ENCODE measurements at regions not wholly inside any gene's neighbourhood (a gene's known extent, or its start where the extent isn't known, plus 50 kb on each side); places are given as distances from the start of the nearest gene placed in this dataset.

DNA sequence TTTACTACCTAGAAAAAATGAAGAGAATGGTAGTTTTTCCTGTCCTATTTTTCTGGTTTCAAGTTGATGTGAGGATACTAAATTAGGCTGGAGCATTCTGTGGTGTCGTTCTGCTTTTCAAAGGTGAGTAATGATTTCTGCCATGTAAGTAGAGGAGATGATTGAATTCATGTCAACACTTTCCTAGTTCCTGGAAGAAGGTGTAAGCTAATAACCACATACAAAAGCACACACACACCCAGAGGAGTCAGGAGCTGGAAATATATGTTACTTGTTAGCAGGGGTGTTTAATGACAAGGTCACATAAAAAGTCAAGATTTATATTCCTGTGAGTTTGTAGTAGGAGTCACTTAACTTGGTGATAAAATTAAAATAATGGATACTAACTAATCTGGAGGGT, 172.1 kb downstream of the TMX3 start:
- H3K79me2 ChIP-seq = no peaks in the 10 kb centered on the region
- H3K9me3 ChIP-seq (ENCODE audit: control insufficient read depth, low read length) = no peaks in the 10 kb centered on the region
- no peaks in the 10 kb centered on the region for H3K4me1 ChIP-seq
- no peak overlapping the region for H3K27ac ChIP-seq
- H3K27me3 ChIP-seq (ENCODE audit: control insufficient read depth, insufficient read depth, low read length) = no peaks in the 10 kb centered on the region
- no peak overlapping the region for H3K4me2 ChIP-seq (ENCODE audit: low read length)
- no peak overlapping the region for H3K4me3 ChIP-seq (ENCODE audit: low read depth, low read length)
- no peak overlapping the region for H3K9ac ChIP-seq
- no peak overlapping the region for H2AFZ ChIP-seq
- TF ChIP-seq, protein P1, sequence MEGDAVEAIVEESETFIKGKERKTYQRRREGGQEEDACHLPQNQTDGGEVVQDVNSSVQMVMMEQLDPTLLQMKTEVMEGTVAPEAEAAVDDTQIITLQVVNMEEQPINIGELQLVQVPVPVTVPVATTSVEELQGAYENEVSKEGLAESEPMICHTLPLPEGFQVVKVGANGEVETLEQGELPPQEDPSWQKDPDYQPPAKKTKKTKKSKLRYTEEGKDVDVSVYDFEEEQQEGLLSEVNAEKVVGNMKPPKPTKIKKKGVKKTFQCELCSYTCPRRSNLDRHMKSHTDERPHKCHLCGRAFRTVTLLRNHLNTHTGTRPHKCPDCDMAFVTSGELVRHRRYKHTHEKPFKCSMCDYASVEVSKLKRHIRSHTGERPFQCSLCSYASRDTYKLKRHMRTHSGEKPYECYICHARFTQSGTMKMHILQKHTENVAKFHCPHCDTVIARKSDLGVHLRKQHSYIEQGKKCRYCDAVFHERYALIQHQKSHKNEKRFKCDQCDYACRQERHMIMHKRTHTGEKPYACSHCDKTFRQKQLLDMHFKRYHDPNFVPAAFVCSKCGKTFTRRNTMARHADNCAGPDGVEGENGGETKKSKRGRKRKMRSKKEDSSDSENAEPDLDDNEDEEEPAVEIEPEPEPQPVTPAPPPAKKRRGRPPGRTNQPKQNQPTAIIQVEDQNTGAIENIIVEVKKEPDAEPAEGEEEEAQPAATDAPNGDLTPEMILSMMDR (IDR thresholded peaks at IDR 0.05) = no peak
- no peaks in the 10 kb centered on the region for H3K36me3 ChIP-seq (ENCODE audit: control insufficient read depth, insufficient read depth, low read length)

GRCh38 chr18:68533641-68534040, 181.3 kb downstream of the TMX3 start:
- Histone ChIP-seq H3K27me3 (ENCODE audit: control insufficient read depth, insufficient read depth, low read length) (no peaks in the 10 kb centered on the region), H3K4me1 (no peaks in the 10 kb centered on the region), H3K27ac (no peak overlapping the region), H2AFZ (no peak overlapping the region), H3K9ac (no peak overlapping the region), H3K4me2 (ENCODE audit: low read length) (no peak overlapping the region), H3K9me3 (ENCODE audit: control insufficient read depth, low read length) (no peaks in the 10 kb centered on the region), H3K36me3 (ENCODE audit: control insufficient read depth, insufficient read depth, low read length) (no peaks in the 10 kb centered on the region), H3K79me2 (no peaks in the 10 kb centered on the region), H3K4me3 (ENCODE audit: low read depth, low read length) (no peak overlapping the region)
- TF ChIP-seq, protein P1 (IDR thresholded peaks at IDR 0.05) = no peak

- no peak overlapping the region for H3K27ac ChIP-seq
- no peaks in the 10 kb centered on the region for H3K27me3 ChIP-seq (ENCODE audit: control insufficient read depth, insufficient read depth, low read length)
- H3K4me2 ChIP-seq (ENCODE audit: low read length) = no peak overlapping the region
- no peaks in the 10 kb centered on the region for H3K79me2 ChIP-seq
- H2AFZ ChIP-seq = no peak overlapping the region
- no peaks in the 10 kb centered on the region for H3K36me3 ChIP-seq (ENCODE audit: control insufficient read depth, insufficient read depth, low read length)
- H3K4me1 ChIP-seq = no peaks in the 10 kb centered on the region
- H3K9ac ChIP-seq = no peak overlapping the region
- TF ChIP-seq, protein P1 (IDR thresholded peaks at IDR 0.05) = no peak
- no peak overlapping the region for H3K4me3 ChIP-seq (ENCODE audit: low read depth, low read length)
- no peaks in the 10 kb centered on the region for H3K9me3 ChIP-seq (ENCODE audit: control insufficient read depth, low read length)
Observed at GRCh38 chr18:68532328-68532885, 182.5 kb downstream of the TMX3 start.

DNA sequence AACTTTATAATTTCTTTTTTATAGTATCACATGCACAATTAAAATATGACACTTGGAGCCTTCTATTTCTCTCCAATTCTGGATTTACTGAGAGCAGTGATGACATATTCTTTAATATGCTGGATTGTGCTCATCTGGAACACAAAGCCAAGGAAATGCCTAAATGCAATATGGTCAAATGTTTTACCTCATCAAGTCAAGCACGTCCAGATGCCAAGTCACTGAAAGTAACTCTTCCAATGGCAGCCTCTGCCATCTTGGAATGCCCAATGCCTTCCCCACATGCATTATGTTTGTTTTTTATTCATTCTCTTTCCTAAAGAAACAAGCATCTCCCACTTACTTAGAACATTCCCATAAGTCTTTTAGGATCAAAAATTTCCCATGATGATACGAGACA, 189.8 kb downstream of the TMX3 start:
- Histone ChIP-seq H3K27me3 (ENCODE audit: control insufficient read depth, insufficient read depth, low read length) (no peaks in the 10 kb centered on the region), H3K9me3 (ENCODE audit: control insufficient read depth, low read length) (no peaks in the 10 kb centered on the region), H3K4me3 (ENCODE audit: low read depth, low read length) (no peak overlapping the region), H3K4me2 (ENCODE audit: low read length) (no peak overlapping the region), H3K9ac (no peak overlapping the region), H2AFZ (no peak overlapping the region), H3K79me2 (no peaks in the 10 kb centered on the region), H3K27ac (no peak overlapping the region), H3K36me3 (ENCODE audit: control insufficient read depth, insufficient read depth, low read length) (no peaks in the 10 kb centered on the region), H3K4me1 (no peaks in the 10 kb centered on the region)
- TF ChIP-seq, protein P1 (IDR thresholded peaks at IDR 0.05) = no peak

- Histone ChIP-seq H3K36me3 (ENCODE audit: control insufficient read depth, insufficient read depth, low read length) (no peaks in the 10 kb centered on the region), H3K4me1 (no peaks in the 10 kb centered on the region), H3K27ac (no peak overlapping the region), H2AFZ (no peak overlapping the region), H3K4me3 (ENCODE audit: low read depth, low read length) (no peak overlapping the region), H3K9ac (no peak overlapping the region), H3K4me2 (ENCODE audit: low read length) (no peak overlapping the region), H3K79me2 (no peaks in the 10 kb centered on the region), H3K27me3 (ENCODE audit: control insufficient read depth, insufficient read depth, low read length) (no peaks in the 10 kb centered on the region), H3K9me3 (ENCODE audit: control insufficient read depth, low read length) (no peaks in the 10 kb centered on the region)
- TF ChIP-seq, protein P1 (IDR thresholded peaks at IDR 0.05) = no peak
Observed at GRCh38 chr18:68520406-68521075, 194.4 kb downstream of the TMX3 start.

Measured in parathyroid adenoma (tissue), 2 donors.